Hematopoietic multipotent progenitor cell treated with erythropoietin and hydrocortisone succinate and interleukin-3 and kit ligand, for 15 days (in vitro differentiated cells): ENCODE measurements at regions not wholly inside any gene's neighbourhood (a gene's known extent, or its start where the extent isn't known, plus 50 kb on each side); places are given as distances from the start of the nearest gene placed in this dataset.
"Not testable (repeated sequence)": the region's sequence is repeated elsewhere in the genome, so short reads cannot be mapped to it uniquely, and the experiment has no call there.

Source experiments
- DNase-seq: peaks from one replicate; pipeline ENCODE4 v3.0.0-alpha.2; 2015; ENCODE audit warnings: low spot score

GRCh38 chr7:142603870-142604448, 145.3 kb upstream of the PRSS1 start:
- peak; percentile 58 for DNase-seq

- no peak for DNase-seq
These were observed 146.5 kb upstream of the PRSS1 start for GRCh38 chr7:142602756-142603155.

- DNase-seq: no peak
These were observed 147.1 kb upstream of the PRSS1 start for GRCh38 chr7:142602183-142602582.

- DNase-seq: no peak
These were observed 151.0 kb upstream of the PRSS1 start for GRCh38 chr7:142598297-142598696.

GRCh38 chr7:142597547-142597946, 151.7 kb upstream of the PRSS1 start:
- DNase-seq: no peak

GRCh38 chr7:142595816-142596516, 153.3 kb upstream of the PRSS1 start:
- DNase-seq: no peak

GRCh38 chr7:142594078-142594477, 155.2 kb upstream of the PRSS1 start:
- DNase-seq: no peak

GRCh38 chr7:142593106-142593505, 156.2 kb upstream of the PRSS1 start:
- no peak for DNase-seq

- DNase-seq: no peak
These were observed 156.6 kb upstream of the PRSS1 start for GRCh38 chr7:142592664-142593063.

- DNase-seq: no peak
These were observed 157.0 kb upstream of the PRSS1 start for GRCh38 chr7:142592231-142592630.

GRCh38 chr7:142590830-142591457, 158.3 kb upstream of the PRSS1 start:
- DNase-seq: no peak

- DNase-seq: no peak
These were observed 159.2 kb upstream of the PRSS1 start for GRCh38 chr7:142590077-142590476.

GRCh38 chr7:142587578-142588191, 161.6 kb upstream of the PRSS1 start:
- peak; percentile 16 for DNase-seq

- DNase-seq: no peak
These were observed 162.7 kb upstream of the PRSS1 start for GRCh38 chr7:142586611-142587010.

- no peak for DNase-seq
These were observed 163.8 kb upstream of the PRSS1 start for GRCh38 chr7:142585425-142585824.

- DNase-seq: no peak
These were observed 164.5 kb upstream of the PRSS1 start for GRCh38 chr7:142584765-142585164.

- DNase-seq: no peak
These were observed 165.8 kb upstream of the PRSS1 start for GRCh38 chr7:142583446-142583845.

GRCh38 chr7:142582351-142582750, 166.9 kb upstream of the PRSS1 start:
- DNase-seq: no peak

GRCh38 chr7:142581341-142581740, 167.9 kb upstream of the PRSS1 start:
- no peak for DNase-seq

- no peak for DNase-seq
These were observed 169.3 kb upstream of the PRSS1 start for GRCh38 chr7:142579946-142580345.

GRCh38 chr7:142575351-142575750, 173.9 kb upstream of the PRSS1 start:
- DNase-seq: not testable (repeated sequence)

- DNase-seq: no peak
These were observed 177.7 kb upstream of the PRSS1 start for GRCh38 chr7:142571581-142571980.

GRCh38 chr7:142569851-142570250, 179.4 kb upstream of the PRSS1 start:
- DNase-seq: no peak
